HT1080 (cell line): ENCODE measurements at regions not wholly inside any gene's neighbourhood (a gene's known extent, or its start where the extent isn't known, plus 50 kb on each side); places are given as distances from the start of the nearest gene placed in this dataset.

Experiments
- DNase-seq: peaks from one replicate; pipeline ENCODE4 v3.0.0-alpha.2; 2015; ENCODE audit warnings: low read depth

DNA sequence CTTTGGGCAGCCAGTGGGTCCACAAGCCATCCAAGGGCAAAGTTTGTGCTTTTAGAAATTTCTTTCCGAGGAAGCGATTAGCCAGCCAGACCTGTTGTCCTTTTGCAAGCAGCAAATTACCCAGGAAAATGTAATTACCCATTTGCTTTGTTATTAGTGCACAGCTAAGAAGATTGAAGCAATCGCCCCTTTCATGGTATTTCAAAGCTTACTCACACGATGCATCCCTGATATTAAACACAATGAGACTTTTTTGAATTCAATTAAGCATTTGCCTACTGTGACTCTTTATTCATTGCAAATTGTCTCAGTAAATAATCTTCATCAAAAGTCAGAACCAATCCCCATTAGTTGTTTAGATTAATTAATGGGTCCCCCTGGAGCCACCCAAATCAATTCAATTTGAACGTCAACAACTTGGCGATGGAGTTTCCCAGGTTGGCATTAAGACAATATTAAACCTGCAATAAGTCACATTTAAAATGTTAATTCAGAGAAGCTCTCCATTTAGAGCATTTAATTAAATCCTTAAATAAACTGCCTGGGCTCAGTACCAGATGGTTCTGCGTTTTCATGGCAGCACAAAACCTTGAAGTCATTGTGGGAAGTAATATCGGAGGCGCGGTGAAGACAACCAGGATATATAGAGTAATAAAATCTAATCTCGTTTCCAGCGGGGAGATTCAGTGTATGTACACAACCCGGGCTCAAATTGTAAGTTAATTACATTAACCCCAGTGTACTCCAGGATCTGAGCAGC, 366.2 kb upstream of the TNRC6C start:
- no peak for DNase-seq

DNA sequence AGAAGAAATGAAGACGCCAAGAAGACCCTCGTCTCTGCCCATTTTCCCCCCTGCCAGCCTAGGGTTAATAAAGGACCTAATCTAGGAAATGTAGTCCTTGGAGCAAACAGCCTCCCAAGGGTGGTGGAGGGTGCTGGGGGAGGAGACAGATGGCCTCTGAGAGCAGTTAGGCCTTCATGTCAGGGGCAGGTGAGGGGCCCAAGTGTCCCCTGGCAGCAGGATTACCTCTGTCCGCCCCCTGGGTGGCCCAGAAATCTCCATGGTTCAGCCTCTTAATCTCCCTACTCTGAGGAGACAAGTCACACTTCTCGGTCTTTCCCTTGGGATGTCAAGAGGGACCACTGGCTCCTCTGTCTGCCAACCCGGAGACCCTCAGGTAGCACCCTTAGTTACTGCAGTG, 365.4 kb upstream of the TNRC6C start:
- no peak for DNase-seq

DNA sequence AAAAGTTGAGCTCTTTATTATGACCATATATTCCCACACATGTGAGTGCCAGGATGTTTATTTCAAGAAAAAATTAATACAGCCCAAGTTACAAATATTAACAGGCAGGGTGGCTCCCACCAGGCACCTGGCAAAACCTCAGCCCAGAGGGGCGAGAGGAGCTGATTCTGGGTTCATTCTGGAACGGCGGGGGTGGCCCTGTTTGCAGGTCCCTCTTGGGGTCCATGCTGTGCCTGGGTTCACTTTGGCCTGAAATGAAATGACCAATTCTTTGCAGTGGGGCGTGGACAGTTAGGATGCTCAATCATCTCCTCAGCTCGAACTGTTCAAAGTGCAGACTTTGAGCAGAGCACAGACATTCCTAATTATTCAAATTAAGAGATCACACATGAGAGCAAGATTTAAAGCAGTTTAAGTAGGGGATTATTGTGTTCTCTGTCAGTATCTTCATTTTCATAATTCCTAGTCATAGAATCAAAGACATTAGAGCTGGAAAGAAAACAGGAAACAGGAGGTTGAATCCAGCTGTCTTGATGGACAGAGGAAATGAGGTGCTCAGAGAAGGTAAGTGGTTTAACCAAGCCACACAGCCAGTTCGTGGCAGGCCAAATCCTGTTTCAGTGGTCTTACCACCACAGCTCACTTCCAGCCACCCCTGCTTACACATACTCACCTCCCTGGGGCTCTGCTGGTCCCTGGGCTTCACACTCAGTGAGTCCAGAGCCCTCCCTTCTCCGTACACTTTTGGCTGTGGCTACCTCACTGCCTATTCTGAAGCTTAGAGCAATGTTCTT, 363.9 kb upstream of the TNRC6C start:
- DNase-seq, result no peak

DNA sequence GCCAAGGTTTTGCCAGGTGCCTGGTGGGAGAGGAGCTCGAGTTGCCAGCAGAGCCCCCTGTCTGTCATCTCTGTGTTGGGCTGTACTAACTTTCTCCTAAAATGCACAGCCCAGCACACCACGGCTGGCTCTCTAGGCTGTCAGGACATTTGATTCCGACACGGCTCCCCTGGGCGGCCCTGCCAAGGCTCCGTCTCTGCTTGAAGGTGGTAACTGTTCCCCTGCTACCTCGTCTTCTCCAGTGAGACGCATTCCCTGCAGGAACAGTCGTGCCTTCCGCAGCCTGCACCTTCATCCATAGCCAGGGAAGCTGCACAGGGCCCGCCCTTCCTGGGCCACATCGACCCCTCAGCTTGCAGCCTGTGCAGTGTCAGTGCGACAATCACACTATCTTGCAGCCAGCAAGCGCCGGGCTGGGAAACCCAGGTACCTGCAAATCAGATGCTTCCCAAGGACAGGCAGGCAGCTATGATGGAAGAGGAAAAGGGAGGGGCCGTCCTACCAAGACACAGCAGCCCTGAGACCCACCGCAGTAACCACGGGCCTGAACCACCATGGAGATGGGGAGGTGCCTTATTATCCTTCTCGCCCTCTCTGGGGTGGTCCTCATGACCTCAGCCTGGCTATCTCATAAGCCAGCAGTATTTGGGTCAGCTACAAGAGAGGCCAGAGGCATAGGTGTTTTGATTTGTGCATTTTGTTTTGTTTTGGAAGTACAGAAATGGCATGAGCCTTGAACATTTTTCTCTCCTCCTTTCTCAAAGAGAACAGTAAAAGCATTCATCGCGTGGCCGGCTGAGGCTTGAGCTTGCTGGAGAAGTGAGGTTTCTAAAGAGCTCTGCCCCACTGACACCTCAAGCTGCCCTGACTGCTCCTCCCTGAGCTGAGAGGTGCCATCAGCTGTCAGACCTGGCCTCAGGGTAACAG, 361.7 kb upstream of the TNRC6C start:
- DNase-seq, result no peak

DNA sequence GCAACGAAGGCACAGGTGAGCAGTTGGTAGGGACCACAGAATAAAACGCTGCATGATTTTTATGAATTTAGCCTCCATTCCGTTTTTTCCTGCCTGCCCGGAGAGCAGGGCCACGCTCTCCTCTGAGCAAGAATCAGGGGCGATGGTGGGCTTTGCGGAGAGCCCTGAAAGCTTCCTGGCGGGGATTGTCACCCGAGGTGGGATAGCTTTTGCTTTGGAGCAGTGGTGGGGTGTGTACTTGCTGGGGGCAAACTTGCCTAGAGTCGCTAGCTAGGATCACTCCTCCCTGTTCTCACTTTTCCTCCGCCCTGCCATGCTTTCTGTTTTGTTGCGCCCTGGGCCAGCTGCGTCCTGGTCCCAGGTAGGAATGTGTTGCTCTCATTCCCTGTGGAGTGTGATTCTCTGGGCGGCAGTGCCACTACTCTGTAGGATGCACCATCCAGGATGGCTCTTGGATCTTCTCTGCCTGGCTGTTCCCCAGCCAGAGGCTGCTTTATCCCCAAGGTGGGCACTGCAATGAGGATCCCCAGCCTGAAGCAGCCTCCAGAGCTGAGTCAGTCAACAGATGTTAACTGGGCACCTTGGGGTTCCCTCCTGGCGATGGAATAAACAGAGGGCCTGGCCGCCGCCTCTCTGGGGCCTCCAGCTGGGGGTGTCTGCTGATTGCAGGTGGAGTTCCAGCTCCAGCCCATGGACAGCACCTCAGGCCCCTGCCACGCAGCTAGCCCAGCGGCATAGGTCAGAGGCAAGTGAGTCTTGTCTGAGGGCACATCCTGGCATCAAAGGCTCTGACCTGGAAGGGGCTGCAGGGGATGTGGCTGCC, 360.9 kb upstream of the TNRC6C start:
- no peak for DNase-seq

DNA sequence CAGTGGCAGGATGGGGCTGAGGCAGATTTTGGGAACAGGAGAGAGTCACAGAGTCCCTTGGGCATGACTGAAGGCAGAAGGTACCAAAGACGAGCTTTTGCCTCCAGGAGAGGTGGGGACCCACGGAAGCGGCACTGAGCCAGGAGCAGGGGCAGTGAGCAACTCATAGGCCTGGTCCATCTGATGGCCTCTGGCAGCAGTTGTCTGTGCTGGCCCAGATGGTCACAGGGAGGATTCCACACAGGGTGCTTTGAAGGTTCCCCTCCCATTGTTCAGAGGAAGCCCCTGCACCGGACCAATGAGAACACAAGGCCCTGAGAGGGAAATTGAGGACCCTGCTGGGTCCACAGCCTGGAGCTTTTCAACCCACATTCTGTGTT, 360.3 kb upstream of the TNRC6C start:
- no peak for DNase-seq

DNA sequence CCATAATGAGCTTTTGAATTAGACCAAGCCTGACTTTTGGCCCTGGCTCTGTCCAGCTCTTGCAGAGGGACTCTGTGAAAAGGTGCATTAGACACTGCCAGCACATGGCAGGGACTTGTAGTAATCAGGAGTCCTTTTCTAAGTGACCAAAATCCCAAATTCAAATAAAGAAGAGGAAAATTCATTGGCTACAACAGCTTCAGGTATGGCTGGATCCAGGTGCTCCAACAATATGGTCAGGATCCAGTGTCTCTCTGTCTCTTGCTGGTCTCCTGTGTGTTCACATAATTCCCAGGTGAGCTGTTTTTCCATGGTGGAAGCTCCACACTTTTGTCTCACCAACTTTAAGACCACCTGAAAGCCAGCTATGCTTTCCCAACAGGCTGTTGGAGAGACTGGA, 358.8 kb upstream of the TNRC6C start:
- no peak for DNase-seq

DNA sequence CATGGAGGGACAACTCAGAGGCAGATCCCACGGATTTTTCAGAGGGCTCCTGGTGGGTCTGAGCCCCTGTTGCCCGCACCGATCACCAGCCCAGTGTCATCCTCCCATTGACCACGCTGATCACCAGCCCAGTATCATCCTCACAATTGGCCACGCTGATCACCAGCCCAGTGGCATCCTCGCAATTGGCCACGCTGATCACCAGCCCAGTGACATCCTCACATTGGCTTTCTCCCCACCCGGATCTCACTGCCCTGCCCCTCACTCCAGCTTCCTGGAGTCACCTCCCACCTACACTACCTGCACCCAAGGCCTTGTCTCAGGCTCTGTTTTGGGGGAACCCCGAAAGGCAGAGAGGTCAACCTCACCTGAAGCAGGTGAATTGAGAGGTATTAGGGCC, 358.2 kb upstream of the TNRC6C start:
- no peak for DNase-seq

DNA sequence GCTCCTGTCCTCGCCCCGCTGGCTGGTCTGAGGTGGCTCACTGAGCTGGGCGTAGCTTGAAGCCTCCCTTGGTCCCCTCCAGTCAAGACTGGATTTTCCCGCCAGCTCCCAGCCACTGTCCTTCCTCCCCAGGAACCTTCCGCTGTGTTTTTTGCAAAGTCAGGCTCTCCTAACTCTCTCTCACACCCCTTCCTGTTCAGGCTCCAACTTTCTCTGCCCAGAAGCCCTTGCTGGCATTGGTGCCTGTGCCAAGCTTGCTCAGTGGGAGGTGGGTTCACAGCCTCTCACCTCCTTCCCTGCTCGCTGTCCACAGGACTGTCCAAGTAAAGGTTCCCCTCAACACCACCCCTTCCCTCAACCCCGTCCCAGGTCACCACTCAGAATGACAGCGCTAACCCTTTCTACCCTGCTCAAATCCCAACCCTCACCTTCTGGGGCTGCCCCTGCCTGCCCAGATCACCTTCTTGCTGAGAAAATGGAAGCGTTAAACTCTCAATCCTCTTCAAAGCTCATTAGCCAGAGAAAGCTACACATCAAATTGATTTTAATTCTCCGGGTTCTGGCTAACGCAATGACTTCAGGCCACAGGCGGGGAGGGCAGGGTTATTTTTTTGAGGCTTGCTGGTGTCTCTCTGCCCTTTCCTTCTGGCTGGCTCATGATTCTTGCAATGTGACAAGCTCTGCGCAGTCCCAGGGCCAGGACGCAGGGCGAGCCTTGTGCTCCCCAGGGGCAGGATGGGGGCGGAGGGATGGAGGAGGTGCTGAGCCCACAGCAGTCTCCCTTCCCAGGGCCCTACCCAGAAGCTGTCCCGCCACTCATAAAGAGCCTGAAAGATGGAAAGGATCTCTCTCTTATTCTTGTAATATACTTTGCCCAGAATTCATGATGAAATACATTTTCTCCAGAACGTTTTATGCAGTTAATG, 357.2 kb upstream of the TNRC6C start:
- no peak for DNase-seq

DNA sequence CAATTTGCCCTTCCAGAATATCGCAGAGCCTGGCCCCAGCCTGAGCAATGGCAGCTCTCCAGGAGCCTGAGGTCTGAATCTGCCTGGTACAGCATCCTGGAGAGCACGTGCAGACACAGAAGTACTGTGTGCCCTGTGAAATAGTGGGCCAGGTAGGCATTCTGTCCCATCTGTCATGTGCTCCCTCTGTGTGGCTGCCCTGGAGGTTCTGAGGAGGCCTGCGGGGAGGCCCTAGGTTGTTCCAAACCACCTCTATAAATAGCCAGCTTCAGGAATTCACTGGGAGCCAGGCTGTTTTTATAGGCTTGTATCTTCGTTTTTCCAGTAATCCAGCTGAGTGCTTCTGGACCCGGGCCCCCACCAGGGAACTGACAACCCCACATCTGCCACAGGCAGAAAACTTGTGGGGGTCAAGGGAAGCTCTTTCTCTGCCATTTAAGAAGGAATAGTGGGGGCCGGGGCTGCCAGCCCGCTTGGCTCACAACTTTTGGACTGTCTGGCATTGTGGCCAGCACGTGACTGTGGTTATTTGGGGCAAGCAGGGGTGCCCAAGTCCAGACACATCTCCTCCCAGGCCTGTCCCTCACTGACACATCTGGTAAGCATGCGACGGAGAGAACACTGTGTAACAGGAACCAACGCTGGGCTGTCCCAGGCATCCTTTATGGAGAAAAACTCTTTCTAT, 356.3 kb upstream of the TNRC6C start:
- no peak for DNase-seq

DNA sequence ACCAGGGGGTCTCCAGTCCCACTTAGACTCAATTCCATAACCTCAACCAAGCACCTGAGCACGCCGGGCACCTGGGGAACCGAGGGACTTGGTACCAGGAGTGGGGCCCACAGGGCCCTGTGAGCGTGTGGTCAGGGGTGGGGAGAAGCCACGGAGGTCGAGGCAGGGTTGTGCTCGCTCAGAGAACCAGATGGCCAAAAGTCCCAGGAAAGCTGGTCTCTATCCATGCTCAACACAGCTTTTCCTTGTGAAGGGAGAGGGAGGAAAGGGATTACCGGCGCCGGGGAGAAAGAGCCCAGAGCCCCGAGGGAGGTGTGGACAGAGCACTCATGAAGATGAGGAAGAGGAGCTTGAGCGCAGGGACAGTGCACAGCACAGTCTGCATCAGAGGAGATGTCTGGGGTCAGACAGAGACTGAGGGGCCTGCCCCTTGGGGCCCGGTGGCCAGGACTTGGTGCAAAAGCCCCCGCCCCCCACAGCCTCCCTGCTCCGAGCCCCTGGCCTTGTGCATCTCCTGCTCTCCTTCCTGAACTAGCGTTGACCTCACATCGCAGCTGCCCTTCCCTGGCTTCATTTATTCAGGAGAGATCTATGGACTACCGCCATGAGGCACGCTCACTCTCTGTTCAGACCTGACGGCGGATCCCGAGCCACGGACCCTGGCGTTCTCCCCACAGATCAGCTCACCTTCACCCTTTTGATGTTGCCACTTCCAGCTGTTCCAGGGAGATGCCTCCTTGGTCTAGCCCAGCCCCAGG, 355.4 kb upstream of the TNRC6C start:
- no peak for DNase-seq

DNA sequence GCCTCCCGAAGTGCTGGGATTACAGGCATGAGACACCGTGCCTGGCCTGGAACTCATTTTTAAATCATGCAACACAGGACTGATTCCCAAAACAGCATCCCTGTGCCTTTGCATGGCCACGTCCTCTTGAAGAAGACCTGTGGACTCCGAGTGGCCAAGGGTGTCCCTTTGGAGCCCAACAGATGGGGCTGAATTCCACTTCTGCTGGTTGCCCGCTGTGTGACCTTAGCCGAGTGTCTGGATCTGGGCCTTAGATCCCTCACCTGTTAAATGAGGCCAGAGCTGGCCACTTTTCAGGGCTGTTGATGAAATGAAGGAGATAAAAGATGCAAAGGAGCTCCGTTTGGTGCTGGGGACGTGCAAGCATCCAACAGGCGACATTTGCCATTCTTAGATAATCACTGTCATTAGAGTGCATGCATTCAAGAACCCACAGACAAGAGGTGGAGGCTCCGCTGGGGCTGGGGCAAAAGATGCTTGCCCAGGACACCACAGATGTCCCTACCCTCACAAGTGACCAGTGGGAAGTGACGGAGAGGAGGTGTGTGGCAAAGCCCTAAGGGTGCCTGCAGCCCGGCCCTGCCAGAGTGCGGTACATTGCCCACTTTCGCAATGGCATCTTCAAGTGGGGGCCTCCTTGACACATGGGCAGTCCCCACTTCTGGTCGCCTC, 354.1 kb upstream of the TNRC6C start:
- no peak for DNase-seq

DNA sequence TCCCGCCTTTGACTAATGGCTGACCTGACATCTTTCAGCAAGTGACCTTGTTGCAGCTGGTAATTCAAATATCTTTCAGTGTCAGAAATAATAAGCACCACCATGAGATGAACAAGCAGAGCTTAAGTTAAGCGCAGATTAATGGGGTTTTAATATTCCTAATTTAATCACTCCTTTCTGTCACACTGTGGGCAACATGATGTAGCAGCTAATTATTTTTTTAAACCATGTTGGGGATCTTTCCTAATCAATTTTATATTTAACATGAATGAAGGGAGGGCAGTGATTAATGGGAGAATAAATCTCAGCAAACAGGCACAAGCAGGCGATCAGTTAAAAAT, 353.6 kb upstream of the TNRC6C start:
- no peak for DNase-seq

DNA sequence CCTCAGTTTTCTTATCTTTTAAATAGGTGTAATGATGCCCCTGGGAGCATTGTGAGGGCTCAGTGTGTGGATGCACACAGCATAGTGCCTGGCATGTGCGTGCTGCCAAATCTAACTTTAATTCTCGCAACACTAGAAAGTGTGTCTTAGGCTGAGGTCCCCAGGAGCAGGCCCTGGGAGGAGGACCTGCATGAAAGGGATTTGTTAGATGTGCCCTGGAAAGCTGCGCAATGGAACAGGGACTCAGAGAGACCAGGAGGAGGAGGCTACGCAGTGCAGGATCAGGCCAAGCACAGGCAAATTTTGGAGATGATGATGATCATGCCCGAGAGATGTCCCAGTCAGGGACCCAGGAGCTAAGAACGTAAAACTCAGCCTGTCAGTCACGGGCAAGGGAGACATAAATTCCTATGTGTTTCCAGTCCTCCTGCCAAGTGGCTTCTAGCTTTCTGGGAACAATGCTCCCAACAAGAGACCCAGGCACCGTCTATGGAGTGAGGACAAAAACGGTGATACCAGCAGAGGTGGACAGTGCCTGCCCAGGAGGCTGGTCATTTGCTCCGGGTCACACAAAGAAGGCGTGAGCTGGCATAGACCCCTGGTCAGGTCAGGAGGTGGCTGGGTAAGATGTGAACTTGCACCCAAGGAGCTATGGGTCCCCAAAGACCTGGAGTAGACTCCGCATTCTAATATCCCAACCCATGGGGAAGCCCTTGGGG, 352.2 kb upstream of the TNRC6C start:
- DNase-seq, result no peak

DNA sequence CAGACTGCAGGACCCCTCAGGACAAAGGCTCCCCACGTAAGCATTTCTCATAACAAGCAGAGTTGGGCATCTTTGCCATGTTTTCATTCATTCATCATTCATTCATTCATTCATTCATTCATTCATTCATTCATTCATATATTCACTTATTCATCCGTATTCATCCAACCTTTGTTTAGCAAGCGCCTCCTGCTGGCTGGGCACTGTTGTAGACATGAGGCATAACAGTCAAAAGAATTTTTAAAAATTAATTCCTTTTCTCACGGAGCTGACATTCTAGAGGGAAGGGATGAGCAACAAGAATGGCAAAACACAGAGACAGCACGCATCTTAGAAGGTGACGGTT, 351.7 kb upstream of the TNRC6C start:
- no peak for DNase-seq

DNA sequence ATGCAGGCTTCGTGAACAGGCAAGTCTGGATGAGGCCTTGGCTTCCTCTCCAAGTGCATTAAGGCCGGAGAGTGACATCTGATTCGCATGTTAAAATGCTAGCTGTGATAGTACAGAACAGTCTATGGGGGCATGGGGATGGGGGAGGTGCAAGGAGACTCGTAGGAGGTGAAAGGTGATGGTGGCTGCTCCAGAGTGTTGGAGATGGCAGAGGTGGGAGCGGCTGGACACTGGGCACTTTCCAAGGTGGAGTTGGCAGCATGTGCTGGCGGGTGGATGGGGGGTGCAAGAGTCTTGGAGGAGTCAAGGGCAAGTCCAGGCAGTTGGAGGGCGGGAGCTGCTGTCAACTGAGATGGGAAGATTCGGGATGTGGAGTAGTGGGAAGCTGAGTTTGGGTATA, 350.9 kb upstream of the TNRC6C start:
- no peak for DNase-seq

DNA sequence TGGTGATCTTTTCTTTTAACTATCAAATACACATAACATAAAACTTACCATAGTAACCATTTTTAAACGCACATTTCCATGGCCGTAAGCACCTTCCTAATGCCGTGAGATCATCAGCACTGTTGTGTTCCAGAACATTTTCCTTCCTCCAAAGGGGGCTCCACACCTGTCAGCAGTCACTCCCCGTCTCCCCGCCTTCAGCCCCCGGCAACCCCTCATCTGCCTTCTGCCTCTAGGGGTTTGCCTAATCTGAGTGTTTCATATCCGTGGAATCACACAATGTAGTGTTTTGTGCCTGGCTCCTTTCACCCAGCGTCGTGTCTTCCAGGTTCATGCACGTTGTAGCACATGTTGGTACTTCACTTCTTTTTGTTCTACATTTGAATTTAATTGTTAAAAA, 350.1 kb upstream of the TNRC6C start:
- DNase-seq, result no peak
